T-helper 17 cell (primary cell): ENCODE measurements at regions not wholly inside any gene's neighbourhood (a gene's known extent, or its start where the extent isn't known, plus 50 kb on each side); places are given as distances from the start of the nearest gene placed in this dataset.

Source experiments
- ATAC-seq: fragments of 150-1000 bp; cut with Tn5 transposase; 2 replicates; pipeline ENCODE4 v1.10.0; 2021; ENCODE audit warnings: mild to moderate bottlenecking, moderate library complexity
- DNase-seq, 3 donors: peaks; one replicate each; pipeline versions ENCODE4 v3.0.0 to v3.0.0-alpha.2; 2020 to 2021
- H3K9me3 ChIP-seq: one replicate; pipeline ENCODE4 v1.7.0; 2013; ENCODE audit warnings: low read length, mild to moderate bottlenecking; ENCODE audit not compliant: control insufficient read depth, poor library complexity, severe bottlenecking
- H3K27ac Mint-ChIP-seq: one replicate; pipeline ENCODE4 v1.8.0; 2022; ENCODE audit warnings: mild to moderate bottlenecking, moderate library complexity, mixed read lengths
- H3K27me3 Mint-ChIP-seq: one replicate; pipeline ENCODE4 v1.8.0; 2022; ENCODE audit warnings: mixed read lengths
- H3K36me3 Mint-ChIP-seq: one replicate; pipeline ENCODE4 v1.8.0; 2022; ENCODE audit warnings: low read depth, mixed read lengths
- H3K4me1 Mint-ChIP-seq: one replicate; pipeline ENCODE4 v1.8.0; 2022; ENCODE audit warnings: mild to moderate bottlenecking, mixed read lengths
- H3K4me3 Mint-ChIP-seq: one replicate; pipeline ENCODE4 v1.8.0; 2022; ENCODE audit warnings: mild to moderate bottlenecking, moderate library complexity, mixed read lengths

GRCh38 chr2:17311106-17311619 is 207.1 kb downstream of the RAD51AP2 start:
- Mint-ChIP-seq H3K4me1 (no peaks in the 10 kb centered on the region), H3K27ac (no peak overlapping the region), H3K27me3 (no peaks in the 10 kb centered on the region), H3K36me3 (no peaks in the 10 kb centered on the region), H3K4me3 (no peak overlapping the region)
- DNase-seq (no peak), ATAC-seq (no peak)
- no peaks in the 10 kb centered on the region for H3K9me3 ChIP-seq

GRCh38 chr2:17309741-17310339 is 208.4 kb downstream of the RAD51AP2 start:
- Mint-ChIP-seq H3K4me1 (no peaks in the 10 kb centered on the region), H3K36me3 (no peaks in the 10 kb centered on the region), H3K4me3 (no peak overlapping the region), H3K27ac (no peak overlapping the region), H3K27me3 (no peaks in the 10 kb centered on the region)
- no peaks in the 10 kb centered on the region for H3K9me3 ChIP-seq
- DNase-seq = no peak
- no peak for ATAC-seq

- Mint-ChIP-seq H3K4me3 (no peak overlapping the region), H3K36me3 (no peaks in the 10 kb centered on the region), H3K27ac (no peak overlapping the region), H3K4me1 (no peaks in the 10 kb centered on the region), H3K27me3 (no peaks in the 10 kb centered on the region)
- no peaks in the 10 kb centered on the region for H3K9me3 ChIP-seq
- DNase-seq = no peak
- ATAC-seq = no peak
Observed at GRCh38 chr2:17309181-17309580, 209.1 kb downstream of the RAD51AP2 start.

GRCh38 chr2:17306706-17307105 is 211.5 kb downstream of the RAD51AP2 start:
- DNase-seq = no peak
- no peaks in the 10 kb centered on the region for H3K9me3 ChIP-seq
- no peaks in the 10 kb centered on the region for H3K36me3 Mint-ChIP-seq
- H3K4me1 Mint-ChIP-seq = no peaks in the 10 kb centered on the region
- no peak overlapping the region for H3K27ac Mint-ChIP-seq
- H3K27me3 Mint-ChIP-seq = no peaks in the 10 kb centered on the region
- H3K4me3 Mint-ChIP-seq = no peak overlapping the region
- ATAC-seq = no peak

- no peaks in the 10 kb centered on the region for H3K9me3 ChIP-seq
- Mint-ChIP-seq H3K4me1 (no peaks in the 10 kb centered on the region), H3K4me3 (no peak overlapping the region), H3K27me3 (no peaks in the 10 kb centered on the region), H3K27ac (no peak overlapping the region), H3K36me3 (no peaks in the 10 kb centered on the region)
- ATAC-seq (no peak), DNase-seq (no peak)
Observed at GRCh38 chr2:17306219-17306618, 212.0 kb downstream of the RAD51AP2 start.

GRCh38 chr2:17303521-17303920 is 214.7 kb downstream of the RAD51AP2 start:
- H3K36me3 Mint-ChIP-seq = no peaks in the 10 kb centered on the region
- no peaks in the 10 kb centered on the region for H3K4me1 Mint-ChIP-seq
- H3K27me3 Mint-ChIP-seq = no peaks in the 10 kb centered on the region
- DNase-seq (no peak), ATAC-seq (no peak)
- H3K27ac Mint-ChIP-seq = no peak overlapping the region
- no peaks in the 10 kb centered on the region for H3K9me3 ChIP-seq
- no peak overlapping the region for H3K4me3 Mint-ChIP-seq

GRCh38 chr2:17303054-17303453 is 215.2 kb downstream of the RAD51AP2 start:
- ATAC-seq (no peak), DNase-seq (no peak)
- H3K4me1 Mint-ChIP-seq = no peaks in the 10 kb centered on the region
- no peaks in the 10 kb centered on the region for H3K36me3 Mint-ChIP-seq
- no peaks in the 10 kb centered on the region for H3K9me3 ChIP-seq
- H3K27me3 Mint-ChIP-seq = no peaks in the 10 kb centered on the region
- H3K27ac Mint-ChIP-seq = no peak overlapping the region
- H3K4me3 Mint-ChIP-seq = no peak overlapping the region

GRCh38 chr2:17302281-17302680 is 216.0 kb downstream of the RAD51AP2 start:
- Mint-ChIP-seq H3K36me3 (no peaks in the 10 kb centered on the region), H3K4me3 (no peak overlapping the region), H3K4me1 (no peaks in the 10 kb centered on the region), H3K27me3 (no peaks in the 10 kb centered on the region), H3K27ac (no peak overlapping the region)
- DNase-seq (no peak), ATAC-seq (no peak)
- H3K9me3 ChIP-seq = no peaks in the 10 kb centered on the region

GRCh38 chr2:17301437-17301836 is 216.8 kb downstream of the RAD51AP2 start:
- Mint-ChIP-seq H3K4me3 (no peak overlapping the region), H3K27me3 (no peaks in the 10 kb centered on the region), H3K36me3 (no peaks in the 10 kb centered on the region), H3K4me1 (no peaks in the 10 kb centered on the region), H3K27ac (no peak overlapping the region)
- no peak for ATAC-seq
- DNase-seq = no peak
- no peaks in the 10 kb centered on the region for H3K9me3 ChIP-seq

- Mint-ChIP-seq H3K36me3 (no peaks in the 10 kb centered on the region), H3K27ac (no peak overlapping the region), H3K27me3 (no peaks in the 10 kb centered on the region), H3K4me3 (no peak overlapping the region), H3K4me1 (no peaks in the 10 kb centered on the region)
- no peaks in the 10 kb centered on the region for H3K9me3 ChIP-seq
- ATAC-seq (no peak), DNase-seq (no peak)
Observed at GRCh38 chr2:17299891-17300540, 218.2 kb downstream of the RAD51AP2 start.

GRCh38 chr2:17298453-17298852 is 219.8 kb downstream of the RAD51AP2 start:
- Mint-ChIP-seq H3K4me3 (no peak overlapping the region), H3K4me1 (no peaks in the 10 kb centered on the region), H3K27ac (no peak overlapping the region), H3K27me3 (no peaks in the 10 kb centered on the region), H3K36me3 (no peaks in the 10 kb centered on the region)
- no peak for ATAC-seq
- DNase-seq = no peak
- no peaks in the 10 kb centered on the region for H3K9me3 ChIP-seq

GRCh38 chr2:17296686-17297085 is 221.6 kb downstream of the RAD51AP2 start:
- DNase-seq (no peak), ATAC-seq (no peak)
- no peak overlapping the region for H3K27ac Mint-ChIP-seq
- no peaks in the 10 kb centered on the region for H3K27me3 Mint-ChIP-seq
- H3K4me3 Mint-ChIP-seq = no peak overlapping the region
- no peaks in the 10 kb centered on the region for H3K36me3 Mint-ChIP-seq
- H3K9me3 ChIP-seq = no peaks in the 10 kb centered on the region
- H3K4me1 Mint-ChIP-seq = no peaks in the 10 kb centered on the region

- H3K9me3 ChIP-seq = no peaks in the 10 kb centered on the region
- no peaks in the 10 kb centered on the region for H3K36me3 Mint-ChIP-seq
- H3K27me3 Mint-ChIP-seq = no peaks in the 10 kb centered on the region
- no peak for DNase-seq
- H3K4me3 Mint-ChIP-seq = no peak overlapping the region
- no peak overlapping the region for H3K27ac Mint-ChIP-seq
- no peaks in the 10 kb centered on the region for H3K4me1 Mint-ChIP-seq
- ATAC-seq = no peak
Observed at GRCh38 chr2:17289669-17290068, 228.6 kb downstream of the RAD51AP2 start.

GRCh38 chr2:17287183-17287582 is 231.1 kb downstream of the RAD51AP2 start:
- H3K27ac Mint-ChIP-seq = no peak overlapping the region
- H3K36me3 Mint-ChIP-seq = no peaks in the 10 kb centered on the region
- no peaks in the 10 kb centered on the region for H3K9me3 ChIP-seq
- DNase-seq = no peak
- H3K27me3 Mint-ChIP-seq = no peaks in the 10 kb centered on the region
- H3K4me3 Mint-ChIP-seq = no peak overlapping the region
- no peak for ATAC-seq
- H3K4me1 Mint-ChIP-seq = no peaks in the 10 kb centered on the region
